Left renal pelvis (tissue), 4 donors: ENCODE measurements at regions not wholly inside any gene's neighbourhood (a gene's known extent, or its start where the extent isn't known, plus 50 kb on each side); places are given as distances from the start of the nearest gene placed in this dataset.

Experiments used
- DNase-seq, 4 donors: peaks; one replicate each; pipeline ENCODE4 v3.0.0-alpha.2; 2013; ENCODE audit warnings: low read depth in 4 of 4, low spot score in 3 of 4

DNA sequence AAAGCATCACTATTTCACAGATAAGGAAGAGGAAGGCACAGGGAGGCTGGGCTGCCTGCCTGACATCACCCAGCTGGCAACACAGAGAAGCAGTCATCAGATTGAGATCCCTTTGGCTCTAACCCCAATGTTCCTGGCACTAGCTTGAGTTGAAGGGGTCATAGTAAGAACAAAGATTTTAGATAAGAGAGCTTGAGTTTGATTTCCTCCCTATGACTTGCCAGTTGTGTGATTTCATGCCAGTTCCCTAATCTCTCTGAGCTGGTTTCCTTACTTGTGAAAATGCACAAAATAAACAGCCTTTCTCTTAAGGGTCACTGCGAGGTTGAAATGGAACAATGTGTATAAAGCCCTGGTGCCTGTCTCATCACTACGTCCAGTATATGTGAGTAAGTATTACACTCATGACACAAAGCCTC, 475.4 kb upstream of the HS3ST1 start:
- no peak for DNase-seq

DNA sequence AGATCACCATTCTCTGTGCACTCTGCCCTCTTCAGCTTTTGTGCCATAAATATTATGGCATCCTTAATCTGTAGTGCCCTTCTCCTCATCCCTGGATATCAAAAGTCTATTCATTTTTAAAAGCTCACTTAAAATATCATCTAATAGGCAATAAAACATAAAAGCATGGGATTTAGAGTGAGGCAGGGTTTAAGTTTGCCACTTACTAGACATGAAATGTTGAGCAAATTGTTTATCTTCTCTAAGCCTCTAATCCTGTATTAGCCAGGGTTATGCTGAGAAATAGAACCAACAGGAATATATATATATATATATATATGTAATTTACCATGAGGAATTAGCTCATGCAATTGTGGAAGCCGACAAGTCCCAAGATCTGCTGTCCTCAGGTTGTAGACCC, 472.4 kb upstream of the HS3ST1 start:
- DNase-seq, result no peak

DNA sequence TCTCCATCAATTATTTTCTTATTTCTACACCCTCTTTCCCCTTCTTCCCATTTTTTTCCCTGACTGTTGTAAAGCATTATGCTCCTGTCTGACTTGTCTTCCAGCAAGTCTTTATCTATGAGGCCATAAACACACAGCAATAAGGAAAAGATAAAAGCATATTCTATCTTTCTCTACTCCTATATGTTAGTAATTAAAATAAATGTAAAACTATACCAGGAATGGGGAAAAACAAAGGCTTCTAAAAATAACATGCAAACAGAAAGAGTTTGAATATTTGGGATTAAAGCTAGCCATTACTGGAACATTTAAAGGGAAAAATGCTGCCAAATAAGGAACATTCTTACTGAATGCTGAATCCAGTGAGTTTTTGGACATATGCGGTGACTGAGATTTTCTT, 471.7 kb upstream of the HS3ST1 start:
- DNase-seq, result no peak

DNA sequence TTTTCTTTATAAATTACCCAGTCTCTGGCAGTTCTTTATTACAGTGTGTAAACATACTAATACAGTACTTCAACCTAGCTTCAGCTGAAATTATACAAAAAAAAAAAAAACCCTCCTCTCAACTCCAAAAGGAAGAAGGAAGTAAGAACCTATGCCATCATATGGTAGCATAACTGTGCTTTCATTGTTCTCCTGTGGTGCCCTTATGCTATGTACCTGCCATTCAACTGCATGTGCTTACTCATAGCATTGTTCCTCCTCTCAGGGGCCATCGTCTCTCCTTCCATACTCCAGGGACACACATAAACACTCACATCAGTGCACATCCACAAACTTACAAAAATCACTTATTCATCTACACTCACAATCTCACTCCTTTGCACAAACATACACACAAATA, 470.1 kb upstream of the HS3ST1 start:
- DNase-seq, result no peak

DNA sequence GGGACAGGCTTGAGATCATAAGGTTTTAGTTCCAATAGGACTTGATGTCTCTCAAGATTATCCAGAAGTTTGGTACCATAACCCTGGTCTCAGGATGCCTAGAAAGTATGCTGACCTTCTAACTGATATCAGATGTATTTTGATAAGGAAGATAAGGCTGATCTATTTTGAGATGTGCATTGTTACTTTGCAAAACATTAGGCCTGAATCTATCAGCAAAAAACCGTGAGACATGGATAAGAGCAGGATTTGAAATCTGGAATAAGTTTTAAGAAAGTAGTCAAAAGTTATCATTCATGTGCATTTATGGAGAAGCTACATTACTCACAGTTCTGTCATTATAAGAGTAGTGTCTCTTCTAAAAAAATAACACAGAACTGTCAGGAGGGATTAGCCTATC, 467.1 kb upstream of the HS3ST1 start:
- DNase-seq, result no peak

DNA sequence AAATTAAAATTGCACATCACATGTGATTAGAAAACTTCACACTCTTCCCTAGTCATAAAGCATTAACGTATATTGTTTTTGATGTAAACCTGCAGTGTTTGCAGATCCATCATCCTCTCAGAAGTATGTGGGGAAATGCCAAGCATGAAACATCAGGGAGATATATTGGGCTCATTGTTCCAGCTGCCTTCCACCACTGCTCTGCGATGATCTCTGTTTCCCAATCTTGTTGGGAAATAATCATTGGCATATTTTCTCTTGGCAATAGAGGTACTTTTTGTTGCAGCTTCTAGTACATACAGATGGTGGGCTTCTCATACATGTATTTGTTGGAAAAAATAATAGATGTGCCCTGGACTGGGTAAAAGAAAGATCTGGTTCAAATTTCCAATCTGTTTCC, 466.3 kb upstream of the HS3ST1 start:
- DNase-seq, result no peak

DNA sequence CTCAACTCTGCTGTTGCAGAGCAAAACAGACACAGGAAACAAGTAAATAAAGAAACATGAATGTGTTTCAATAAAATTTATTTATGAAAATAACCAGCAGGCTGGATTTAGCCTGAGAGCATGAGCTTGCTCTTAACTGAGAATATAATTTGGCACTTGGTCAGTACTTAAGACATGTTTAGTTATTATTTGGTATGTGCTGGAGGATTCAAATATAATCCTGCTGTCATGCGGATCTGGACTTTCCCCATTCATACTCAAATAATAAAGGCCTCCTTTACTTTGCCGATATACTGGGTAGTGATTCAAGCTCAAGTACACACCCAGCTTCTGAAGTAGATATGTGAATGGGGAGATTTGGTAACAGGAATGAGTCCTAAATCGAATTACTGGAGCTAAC, 465.5 kb upstream of the HS3ST1 start:
- no peak for DNase-seq

DNA sequence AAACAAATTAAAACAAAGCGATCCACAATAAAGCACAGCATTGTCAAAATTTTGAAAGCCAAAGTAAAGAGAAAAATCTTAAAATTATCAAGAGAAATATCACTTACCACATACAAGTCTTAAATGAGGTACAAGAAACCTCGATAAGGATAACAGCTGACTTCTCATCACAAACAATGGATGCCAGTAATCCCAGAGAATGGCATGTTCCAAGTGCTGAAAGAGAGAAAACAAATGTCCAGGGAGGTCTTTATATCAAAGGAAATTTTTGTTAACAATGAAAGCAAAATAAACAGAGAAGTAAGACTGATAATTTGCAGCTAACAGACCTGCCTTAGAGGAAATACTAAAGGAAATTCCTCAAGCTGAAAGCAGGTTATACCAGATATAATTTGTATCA, 460.4 kb upstream of the HS3ST1 start:
- DNase-seq, result no peak

DNA sequence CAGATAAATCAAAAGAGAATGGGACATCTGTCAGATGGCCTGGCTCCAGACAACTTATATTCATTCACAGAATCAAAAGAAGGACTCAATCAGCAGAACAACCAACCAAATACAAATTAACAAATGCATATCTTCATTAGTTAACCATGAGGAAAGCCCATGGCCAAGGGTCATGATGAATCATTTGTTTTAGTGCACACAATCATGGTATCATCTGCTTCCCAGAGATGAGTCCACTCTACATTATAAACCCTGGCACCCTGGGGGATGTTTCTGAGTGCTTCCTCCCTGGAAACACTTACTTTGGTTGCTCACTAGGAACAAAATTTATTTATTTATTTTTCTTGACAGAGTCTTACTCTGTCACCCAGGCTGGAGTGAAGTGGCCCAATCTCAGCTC, 453.3 kb upstream of the HS3ST1 start:
- no peak for DNase-seq

DNA sequence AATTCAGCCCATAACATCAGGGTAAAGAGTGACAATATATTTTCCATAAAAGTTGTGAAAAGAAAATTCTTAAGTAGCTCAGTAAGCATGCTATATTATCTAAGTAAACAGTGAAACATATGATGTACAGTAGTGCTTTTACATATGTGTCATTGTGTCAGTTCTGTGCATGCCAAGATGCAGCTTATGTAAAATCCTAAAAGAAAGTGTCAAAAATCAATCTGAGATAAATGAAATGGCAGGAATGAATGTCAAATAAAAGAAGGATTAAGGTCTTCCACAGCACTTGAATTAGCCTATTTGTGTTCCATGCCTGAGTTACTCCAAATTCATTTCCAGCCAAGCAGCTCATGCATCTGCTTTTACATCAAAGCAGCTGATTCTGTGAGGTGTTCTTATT, 452.7 kb upstream of the HS3ST1 start:
- no peak for DNase-seq

DNA sequence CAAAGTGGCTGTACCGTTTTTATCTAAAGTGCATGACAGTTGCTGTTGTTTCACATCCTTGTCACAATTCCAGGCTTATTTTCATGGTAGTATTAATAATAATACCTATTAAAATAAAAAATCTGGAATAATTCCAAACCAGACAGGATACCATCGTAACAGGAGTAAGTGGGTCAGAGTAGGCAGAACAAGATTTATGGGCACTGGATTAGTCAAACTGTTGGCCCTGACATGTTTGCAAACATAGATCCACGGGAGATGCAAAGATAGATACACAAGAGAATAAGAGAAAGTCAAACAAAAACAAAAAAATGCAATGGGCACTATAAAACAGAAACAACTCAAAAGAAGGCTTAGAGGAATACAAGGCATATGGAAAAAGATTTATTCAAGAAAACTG, 449.5 kb upstream of the HS3ST1 start:
- no peak for DNase-seq

DNA sequence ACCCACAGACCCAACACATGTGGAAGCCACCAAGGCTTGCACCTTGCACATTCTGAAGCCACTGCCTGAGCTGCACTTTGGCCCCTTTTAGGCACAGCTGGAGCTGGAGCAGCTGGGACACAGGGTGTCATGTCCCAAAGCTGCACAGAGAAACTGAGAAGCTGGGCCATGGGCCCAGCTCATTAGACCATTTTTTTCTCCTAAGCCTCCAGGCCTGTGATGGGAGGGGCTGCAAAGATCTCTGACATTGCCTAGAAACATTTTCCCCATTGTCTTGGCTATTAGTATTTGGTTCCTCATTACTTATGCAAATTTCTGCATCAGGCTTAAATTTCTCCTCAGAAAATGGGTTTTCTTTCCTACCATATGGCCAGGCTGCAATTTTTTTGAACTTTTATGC, 447.4 kb upstream of the HS3ST1 start:
- no peak for DNase-seq

DNA sequence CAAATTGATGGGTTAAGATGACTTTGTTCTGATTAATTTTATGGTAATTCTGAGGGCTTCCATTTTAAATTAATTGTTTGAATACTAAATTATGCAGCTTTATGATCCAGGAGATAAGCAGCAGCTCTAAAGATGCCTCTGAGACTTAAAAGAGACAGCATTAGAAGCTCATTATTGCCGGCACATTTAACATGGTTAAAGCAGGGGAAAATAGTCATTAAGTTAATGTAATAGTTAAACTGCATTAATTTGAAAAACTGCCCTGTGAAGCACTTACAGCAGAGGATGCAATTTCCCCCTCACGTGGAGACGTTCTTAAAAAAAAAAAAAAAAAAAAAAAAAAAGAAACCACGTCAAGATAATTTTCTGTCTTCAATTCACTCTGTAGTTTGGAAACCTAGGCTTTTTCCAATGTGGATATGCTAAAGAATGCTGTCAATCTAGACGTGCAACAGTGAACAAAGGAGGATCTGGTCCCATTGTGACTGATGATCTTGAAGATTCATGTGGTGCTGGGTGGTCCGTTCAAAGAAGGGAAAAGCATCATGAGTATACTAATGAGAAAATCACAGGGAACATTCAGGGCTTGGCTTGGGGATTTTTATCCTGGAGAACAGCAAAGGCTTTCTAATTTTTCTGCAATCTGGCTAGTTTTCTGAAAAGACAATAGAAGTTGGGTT, 440.6 kb upstream of the HS3ST1 start:
- no peak for DNase-seq

DNA sequence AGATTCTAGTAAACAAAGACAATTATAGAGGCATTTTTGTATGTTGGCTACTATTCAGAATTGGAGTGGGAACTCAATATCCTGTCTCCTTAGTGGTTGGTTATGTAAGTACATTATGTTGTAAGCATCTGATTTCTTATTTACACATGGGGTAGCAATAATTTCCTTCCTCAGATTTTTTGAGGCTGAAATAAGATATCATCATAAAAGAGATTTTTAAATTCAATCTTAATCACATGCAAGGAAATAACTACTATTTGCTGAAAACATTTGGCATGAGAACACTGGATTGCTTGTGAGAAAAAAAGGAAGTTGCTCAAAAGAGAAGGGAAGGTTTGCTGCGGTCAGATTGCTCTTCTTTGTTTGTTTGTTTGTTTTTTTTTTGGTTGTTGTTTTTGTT, 437.7 kb upstream of the HS3ST1 start:
- DNase-seq, result no peak

DNA sequence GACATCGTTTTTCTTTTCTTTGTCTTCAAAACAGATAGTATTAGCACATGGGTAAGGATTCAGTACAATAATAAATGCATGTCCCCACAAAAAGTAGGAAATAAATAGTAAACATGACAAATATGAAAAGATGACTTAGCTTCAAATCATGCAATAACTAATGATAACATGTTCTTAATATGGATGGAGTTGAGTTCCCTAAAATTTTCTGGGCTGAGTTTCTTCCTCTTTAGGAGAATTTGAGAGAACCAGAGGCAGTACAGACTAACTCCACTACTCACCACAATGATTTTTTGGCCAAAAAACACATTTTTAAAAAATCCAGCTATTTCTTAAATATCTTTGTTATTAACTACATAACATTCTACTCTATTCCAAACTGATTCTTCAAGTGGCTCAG, 432.3 kb upstream of the HS3ST1 start:
- no peak for DNase-seq

DNA sequence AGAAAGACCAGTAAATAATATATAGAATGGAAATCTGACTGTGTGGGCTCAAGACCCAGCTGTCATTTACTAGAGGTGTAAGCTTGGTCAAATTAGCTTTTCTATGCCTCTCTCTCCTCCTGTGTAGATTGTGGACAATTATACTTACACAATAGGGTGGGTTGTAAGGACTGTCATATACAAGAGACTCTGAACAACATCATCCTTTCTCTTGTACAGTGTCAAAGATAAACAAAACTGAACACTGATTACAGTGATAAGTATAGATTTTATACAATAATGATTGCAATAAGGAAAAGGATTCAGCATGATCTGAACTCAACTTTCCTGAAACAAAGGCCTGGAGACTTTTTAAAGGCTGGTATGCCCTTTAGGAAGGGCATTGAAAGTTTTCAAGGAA, 429.2 kb upstream of the HS3ST1 start:
- no peak for DNase-seq

DNA sequence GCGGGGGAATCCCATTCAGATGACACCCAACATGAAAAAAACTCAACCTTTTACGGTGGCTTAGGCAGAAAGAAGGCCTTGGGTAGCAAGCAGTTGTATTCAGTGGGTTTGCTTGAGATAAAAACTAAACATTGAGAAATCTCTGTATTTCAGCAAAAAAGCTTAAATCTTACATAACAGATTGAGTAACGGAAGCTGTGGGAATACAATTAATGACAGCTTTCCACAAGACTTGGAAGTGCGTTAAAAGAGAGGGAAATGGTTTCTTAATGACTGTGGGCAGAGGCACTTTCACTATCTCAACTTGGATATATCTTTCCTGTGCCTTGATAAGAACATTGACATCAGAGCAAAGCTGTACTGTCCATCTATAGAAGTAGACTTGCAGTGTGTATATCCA, 418.5 kb upstream of the HS3ST1 start:
- no peak for DNase-seq

DNA sequence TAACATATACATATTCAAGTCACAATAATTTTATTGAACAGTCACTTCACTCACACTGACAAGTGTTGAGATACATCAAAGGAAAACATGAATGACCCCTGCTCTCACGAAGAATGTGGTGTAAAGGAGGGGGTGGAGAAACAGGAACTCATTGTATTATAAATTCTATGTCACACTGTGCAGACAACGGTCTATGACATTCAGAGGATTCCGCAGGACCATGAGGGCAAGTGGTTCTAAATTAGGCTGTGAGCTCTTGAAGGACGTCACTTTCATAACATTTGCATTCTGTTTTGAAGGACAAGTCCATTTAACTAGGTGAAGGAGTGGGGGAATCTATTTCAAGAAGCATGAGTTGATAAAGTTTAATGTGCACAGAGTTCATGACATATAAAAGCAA, 415.2 kb upstream of the HS3ST1 start:
- no peak for DNase-seq

DNA sequence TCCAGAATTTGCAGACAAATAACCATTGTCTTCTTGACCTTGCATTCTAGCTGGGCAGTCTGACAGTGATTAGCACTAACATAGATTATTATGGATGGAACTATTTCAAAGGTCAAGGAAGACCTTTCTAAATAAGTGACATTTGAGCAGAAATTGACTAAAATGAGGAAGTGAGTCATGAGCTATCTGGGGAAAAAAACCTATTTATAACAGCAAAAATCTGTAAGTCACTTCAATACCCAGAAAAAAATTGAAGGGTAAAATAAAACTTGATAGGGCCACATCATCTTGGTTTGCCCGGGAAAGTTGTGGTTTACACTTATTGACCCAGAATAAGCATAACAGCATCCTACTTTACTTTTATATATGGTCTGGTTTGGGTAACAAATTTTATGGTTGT, 414.6 kb upstream of the HS3ST1 start:
- no peak for DNase-seq

DNA sequence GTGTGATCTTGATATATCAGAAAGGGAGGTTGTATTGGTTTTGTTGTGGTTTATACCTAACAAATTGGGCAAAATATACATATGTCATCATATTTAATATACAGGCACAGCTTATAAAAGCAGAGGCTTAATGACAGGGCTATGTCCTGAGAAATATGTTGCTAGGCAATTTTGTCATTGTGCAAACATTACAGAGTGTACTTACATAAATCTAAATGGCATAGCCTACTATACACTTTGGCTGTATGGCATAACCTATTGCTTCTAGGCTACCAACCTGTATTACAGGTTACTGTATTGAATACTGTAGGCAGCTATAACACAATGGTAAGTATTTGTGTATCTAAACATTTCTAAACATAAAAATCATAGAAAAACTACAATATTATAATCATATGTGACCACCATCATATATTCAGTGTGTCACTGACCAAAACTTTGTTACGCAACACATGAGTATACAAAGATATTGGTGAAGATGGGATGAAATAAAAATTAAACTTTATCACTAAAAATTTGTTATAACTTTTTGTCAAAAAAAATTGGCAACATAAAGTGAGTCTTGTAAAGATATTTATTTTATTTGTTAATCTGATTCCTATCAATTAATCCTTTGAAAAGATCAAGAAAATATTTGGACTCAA, 414.0 kb upstream of the HS3ST1 start:
- DNase-seq, result no peak

DNA sequence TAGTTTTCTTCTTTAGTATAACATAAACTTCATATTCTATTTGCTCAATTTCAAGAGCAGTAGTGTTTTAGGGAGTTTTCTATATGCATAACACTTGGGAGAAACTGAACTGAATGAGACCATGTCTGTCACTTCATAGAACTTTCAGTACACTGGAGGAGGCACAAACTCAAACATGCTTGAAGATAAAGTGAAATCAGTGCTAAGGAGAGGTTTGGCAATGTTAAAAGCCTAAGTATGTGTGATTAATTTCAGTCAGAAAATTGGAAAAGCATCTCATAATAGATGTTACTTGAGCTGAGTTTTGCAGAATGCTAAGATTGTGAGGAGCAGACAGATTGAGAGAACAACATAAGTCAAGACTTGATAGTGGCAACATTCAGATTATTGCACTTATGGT, 411.2 kb upstream of the HS3ST1 start:
- no peak for DNase-seq

DNA sequence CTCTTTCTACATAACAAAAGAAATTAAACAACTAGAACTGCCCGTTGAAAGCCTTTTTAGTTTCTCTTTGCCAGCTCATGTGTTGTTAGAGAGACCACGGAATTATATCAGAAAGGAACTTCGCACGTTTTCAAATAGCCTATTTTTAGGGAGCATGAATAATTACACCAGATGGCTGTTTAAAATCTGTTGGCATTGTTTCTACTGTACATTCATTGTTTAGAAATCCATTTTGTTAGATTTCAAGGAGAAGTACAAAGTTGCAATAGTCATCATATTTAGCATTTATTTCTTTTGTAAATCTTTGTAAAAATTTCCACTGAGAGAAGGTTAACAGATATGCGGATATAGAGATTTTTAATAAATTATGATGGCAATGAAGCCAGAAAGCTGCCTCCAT, 403.0 kb upstream of the HS3ST1 start:
- no peak for DNase-seq

DNA sequence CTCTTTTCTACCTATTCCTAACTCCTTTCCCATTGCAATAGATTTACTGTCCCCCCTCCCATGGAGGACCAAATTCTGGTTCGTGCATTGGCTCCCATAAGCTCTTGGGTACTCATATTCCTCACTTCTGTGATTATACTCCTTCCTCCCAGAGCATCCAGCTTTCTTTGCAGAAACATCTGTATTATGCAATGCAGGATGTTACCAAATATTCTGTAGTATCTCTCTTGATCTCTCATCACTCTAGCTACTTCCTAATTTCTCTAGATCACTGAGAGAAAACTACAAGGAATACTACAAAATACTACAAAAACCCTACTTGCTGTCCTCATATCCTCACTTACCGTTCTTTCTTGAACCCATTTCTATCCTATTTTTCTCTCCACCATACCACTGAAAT, 395.9 kb upstream of the HS3ST1 start:
- no peak for DNase-seq
